ENCODE measurements at regions not wholly inside any gene's neighbourhood (a gene's known extent, or its start where the extent isn't known, plus 50 kb on each side); places are given as distances from the start of the nearest gene placed in this dataset.

DNA sequence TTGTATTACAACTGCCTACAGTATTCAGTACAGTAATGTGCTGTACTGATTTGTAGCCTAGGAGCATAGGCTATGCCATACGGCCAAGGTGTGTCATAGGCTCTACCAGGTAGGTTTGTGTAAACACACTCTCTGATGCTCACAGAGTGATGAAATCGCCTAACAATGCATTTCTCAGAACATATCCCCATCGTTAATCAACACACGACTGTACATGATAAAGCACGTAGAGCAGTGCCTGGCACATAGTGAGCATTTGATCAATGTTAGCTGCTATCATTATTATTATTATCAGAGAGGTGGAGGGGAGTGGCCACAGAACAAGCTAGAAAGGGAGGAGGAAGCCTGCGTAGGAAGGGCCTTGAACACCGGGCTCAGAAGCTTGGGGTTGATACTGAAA is 81.1 kb upstream of the LHX1 start:
- DNase-seq (no peak), ATAC-seq (no peak)
- H3K9me3 ChIP-seq: no peaks in the 10 kb centered on the region
- intact Hi-C loops (cut with DNase I; ENCODE audit: low total_unique reads): no loop called here
- no peak overlapping the region for H3K4me3 ChIP-seq
- no peaks in the 10 kb centered on the region for H3K4me1 ChIP-seq
- H3K27ac ChIP-seq: no peak overlapping the region
- in situ Hi-C loops (cut with MboI; ENCODE audit: low sequenced_read_pairs in 4 of 4): no loop called here
- TF ChIP-seq, protein P1, sequence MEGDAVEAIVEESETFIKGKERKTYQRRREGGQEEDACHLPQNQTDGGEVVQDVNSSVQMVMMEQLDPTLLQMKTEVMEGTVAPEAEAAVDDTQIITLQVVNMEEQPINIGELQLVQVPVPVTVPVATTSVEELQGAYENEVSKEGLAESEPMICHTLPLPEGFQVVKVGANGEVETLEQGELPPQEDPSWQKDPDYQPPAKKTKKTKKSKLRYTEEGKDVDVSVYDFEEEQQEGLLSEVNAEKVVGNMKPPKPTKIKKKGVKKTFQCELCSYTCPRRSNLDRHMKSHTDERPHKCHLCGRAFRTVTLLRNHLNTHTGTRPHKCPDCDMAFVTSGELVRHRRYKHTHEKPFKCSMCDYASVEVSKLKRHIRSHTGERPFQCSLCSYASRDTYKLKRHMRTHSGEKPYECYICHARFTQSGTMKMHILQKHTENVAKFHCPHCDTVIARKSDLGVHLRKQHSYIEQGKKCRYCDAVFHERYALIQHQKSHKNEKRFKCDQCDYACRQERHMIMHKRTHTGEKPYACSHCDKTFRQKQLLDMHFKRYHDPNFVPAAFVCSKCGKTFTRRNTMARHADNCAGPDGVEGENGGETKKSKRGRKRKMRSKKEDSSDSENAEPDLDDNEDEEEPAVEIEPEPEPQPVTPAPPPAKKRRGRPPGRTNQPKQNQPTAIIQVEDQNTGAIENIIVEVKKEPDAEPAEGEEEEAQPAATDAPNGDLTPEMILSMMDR (IDR thresholded peaks at IDR 0.05 in 4 of 5, conservative IDR thresholded peaks at IDR 0.05 in 1 of 5): no peak
- TF ChIP-seq POLR2A (IDR thresholded peaks at IDR 0.05): no peak
- H3K27me3 ChIP-seq: peaks cover 14 to 24% (median 20%) of the 10 kb centered on the region in 3 donors
- H3K36me3 ChIP-seq: no peaks in the 10 kb centered on the region

DNA sequence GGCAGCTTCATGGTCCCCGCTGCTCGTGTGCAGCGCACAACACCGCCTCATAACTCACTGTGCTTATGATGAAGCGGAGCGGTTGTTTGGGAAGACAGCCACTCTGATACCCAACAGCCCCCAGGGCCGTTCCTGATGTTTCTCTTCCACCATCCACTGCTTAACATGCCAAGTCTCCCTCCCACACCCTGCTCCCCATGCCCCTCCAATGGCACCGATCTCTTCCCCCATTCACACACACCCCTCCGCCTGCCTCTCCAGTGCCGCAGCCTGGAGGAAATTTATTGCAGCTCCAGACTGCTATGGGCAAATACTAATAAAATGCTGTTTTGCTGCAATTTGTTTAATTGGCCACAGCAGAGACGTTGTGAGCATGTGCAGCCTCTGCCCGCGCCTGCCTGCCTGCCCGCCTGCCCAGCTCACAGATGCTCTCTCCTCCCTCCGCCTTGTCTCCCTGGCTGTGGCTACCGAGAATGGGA is 80.3 kb upstream of the LHX1 start:
- TF ChIP-seq, protein P1 (IDR thresholded peaks at IDR 0.05 in 4 of 5, conservative IDR thresholded peaks at IDR 0.05 in 1 of 5): no peak
- no peak for DNase-seq
- H3K4me1 ChIP-seq: no peaks in the 10 kb centered on the region
- H3K27me3 ChIP-seq: peaks cover 14 to 24% (median 20%) of the 10 kb centered on the region in 3 donors
- H3K9me3 ChIP-seq: no peaks in the 10 kb centered on the region
- no peak overlapping the region for H3K27ac ChIP-seq
- no peak overlapping the region for H3K4me3 ChIP-seq
- H3K36me3 ChIP-seq: no peaks in the 10 kb centered on the region
- intact Hi-C loops (cut with DNase I; ENCODE audit: low total_unique reads) (no loop called here), in situ Hi-C loops (cut with MboI; ENCODE audit: low sequenced_read_pairs in 4 of 4) (no loop called here)
- ATAC-seq: no peak

DNA sequence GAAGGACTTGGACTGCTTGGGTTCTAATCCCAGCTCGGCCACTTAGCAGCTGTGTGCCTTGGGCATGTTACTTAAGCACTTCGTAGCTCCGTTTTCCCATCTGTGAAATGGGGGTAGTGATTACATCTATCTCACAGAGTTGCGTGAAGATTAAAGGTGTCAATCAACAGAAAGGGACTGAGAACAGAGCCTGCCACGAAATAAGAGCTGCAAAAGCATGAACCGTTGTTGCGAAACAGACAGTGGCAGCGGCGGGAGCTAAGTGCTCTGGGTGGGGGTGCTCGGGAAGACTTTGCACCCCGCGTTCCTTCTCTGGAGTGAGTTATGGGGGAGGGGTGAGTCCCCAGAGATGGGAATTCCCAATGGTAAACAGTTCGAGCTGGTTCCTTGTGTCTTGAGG is 79.6 kb upstream of the LHX1 start:
- no peak for ATAC-seq
- H3K36me3 ChIP-seq: no peaks in the 10 kb centered on the region
- in situ Hi-C loops (cut with MboI; ENCODE audit: low sequenced_read_pairs in 4 of 4) (no loop called here), intact Hi-C loops (cut with DNase I; ENCODE audit: low total_unique reads) (no loop called here)
- DNase-seq: no peak
- no peak overlapping the region for H3K4me3 ChIP-seq
- TF ChIP-seq, protein P1 (IDR thresholded peaks at IDR 0.05 in 4 of 5, conservative IDR thresholded peaks at IDR 0.05 in 1 of 5): no peak
- TF ChIP-seq POLR2A (IDR thresholded peaks at IDR 0.05): no peak
- H3K4me1 ChIP-seq: no peaks in the 10 kb centered on the region
- H3K27ac ChIP-seq: no peak overlapping the region
- H3K9me3 ChIP-seq: no peaks in the 10 kb centered on the region
- H3K27me3 ChIP-seq: peaks cover 14 to 24% (median 20%) of the 10 kb centered on the region in 3 donors

DNA sequence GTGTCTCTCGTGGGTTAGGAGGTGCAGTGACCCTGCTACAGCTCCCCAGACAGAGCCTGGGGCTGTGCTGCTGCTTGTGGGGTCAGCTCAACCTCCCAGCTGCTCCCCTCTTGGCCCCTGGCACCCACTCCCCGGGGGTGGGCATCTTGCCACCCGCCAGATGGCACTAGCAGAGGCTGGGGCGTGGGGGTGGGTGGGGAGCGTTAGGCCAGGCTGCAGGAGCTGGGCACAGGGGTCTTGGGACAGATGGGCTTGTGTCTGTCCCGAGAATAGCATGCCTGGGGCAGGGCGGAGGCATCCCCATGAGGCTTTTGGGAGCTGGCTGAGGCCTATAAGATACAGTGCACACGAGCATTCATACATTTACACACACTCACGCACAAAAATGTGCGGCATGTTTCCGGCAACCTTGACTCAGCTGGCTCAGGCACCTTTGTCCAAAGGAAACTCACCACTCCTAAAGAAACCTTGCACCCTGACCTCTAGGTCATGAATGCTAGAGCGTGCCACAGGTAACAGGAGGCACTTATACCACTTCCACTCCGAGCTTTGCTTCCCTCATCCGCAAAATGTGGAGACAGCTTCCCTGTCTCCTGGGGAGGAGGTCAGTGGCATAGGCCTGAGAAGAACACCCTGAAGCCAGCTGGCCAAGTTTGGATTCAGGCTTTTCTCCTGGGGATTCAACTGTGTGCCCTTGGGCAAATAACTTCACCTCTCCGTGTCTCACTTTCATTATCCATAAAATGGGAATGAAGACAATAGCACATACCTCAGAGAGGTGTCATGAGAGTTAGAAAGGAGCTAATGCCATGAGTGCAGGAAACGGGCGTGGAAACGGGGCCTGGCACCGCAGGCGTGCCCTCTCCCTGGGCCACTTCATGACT is 78.9 kb upstream of the LHX1 start:
- TF ChIP-seq, protein P1 (IDR thresholded peaks at IDR 0.05 in 4 of 5, conservative IDR thresholded peaks at IDR 0.05 in 1 of 5): no peak
- TF ChIP-seq POLR2A (IDR thresholded peaks at IDR 0.05): no peak
- ATAC-seq (no peak), DNase-seq (no peak)
- Histone ChIP-seq H3K9me3 (no peaks in the 10 kb centered on the region), H3K4me1 (no peaks in the 10 kb centered on the region), H3K36me3 (no peaks in the 10 kb centered on the region), H3K27ac (no peak overlapping the region), H3K27me3 (peaks cover 14 to 24% (median 20%) of the 10 kb centered on the region in 3 donors), H3K4me3 (no peak overlapping the region)
- in situ Hi-C loops (cut with MboI; ENCODE audit: low sequenced_read_pairs in 4 of 4): no loop called here
- intact Hi-C loops (cut with DNase I; ENCODE audit: low total_unique reads): no loop called here
